Fibroblast of mammary gland (primary cell): ENCODE measurements at regions not wholly inside any gene's neighbourhood (a gene's known extent, or its start where the extent isn't known, plus 50 kb on each side); places are given as distances from the start of the nearest gene placed in this dataset.

Experiments
- DNase-seq: peaks from one replicate; pipeline ENCODE4 v3.0.0-alpha.2; 2010; ENCODE audit warnings: low read depth
- H3K4me3 ChIP-seq: 2 replicates; pipeline ENCODE4 v1.5.1; 2011; ENCODE audit warnings: low read depth, mild to moderate bottlenecking, low read length, moderate library complexity; ENCODE audit not compliant: control insufficient read depth
- TF ChIP-seq, protein P1 (sequence below): conservative IDR thresholded peaks from 2 replicates; pipeline ENCODE4 v1.5.1; 2011; ENCODE audit warnings: low read depth, low read length, inconsistent platforms; ENCODE audit not compliant: control insufficient read depth, insufficient read depth

DNA sequence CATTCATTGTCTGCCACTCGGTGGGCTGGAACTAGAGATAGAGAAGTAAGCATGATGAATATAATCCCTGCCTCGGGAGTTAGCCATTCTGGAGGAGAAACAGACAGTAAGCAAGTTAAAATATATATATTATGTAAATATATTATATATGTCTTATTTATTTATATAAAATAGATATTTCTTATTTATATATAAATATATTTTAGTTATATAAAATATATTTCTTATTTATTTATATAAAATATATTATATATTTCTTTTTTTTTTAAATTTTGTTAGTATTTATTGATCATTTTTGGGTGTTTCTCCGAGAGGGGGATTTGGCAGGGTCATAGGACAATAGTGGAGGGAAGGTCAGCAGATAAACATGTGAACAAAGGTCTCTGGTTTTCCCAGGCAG, 78.1 kb upstream of the TBX5 start:
- no peak overlapping the region for H3K4me3 ChIP-seq
- TF ChIP-seq, protein P1, sequence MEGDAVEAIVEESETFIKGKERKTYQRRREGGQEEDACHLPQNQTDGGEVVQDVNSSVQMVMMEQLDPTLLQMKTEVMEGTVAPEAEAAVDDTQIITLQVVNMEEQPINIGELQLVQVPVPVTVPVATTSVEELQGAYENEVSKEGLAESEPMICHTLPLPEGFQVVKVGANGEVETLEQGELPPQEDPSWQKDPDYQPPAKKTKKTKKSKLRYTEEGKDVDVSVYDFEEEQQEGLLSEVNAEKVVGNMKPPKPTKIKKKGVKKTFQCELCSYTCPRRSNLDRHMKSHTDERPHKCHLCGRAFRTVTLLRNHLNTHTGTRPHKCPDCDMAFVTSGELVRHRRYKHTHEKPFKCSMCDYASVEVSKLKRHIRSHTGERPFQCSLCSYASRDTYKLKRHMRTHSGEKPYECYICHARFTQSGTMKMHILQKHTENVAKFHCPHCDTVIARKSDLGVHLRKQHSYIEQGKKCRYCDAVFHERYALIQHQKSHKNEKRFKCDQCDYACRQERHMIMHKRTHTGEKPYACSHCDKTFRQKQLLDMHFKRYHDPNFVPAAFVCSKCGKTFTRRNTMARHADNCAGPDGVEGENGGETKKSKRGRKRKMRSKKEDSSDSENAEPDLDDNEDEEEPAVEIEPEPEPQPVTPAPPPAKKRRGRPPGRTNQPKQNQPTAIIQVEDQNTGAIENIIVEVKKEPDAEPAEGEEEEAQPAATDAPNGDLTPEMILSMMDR, result no peak
- DNase-seq, result no peak

DNA sequence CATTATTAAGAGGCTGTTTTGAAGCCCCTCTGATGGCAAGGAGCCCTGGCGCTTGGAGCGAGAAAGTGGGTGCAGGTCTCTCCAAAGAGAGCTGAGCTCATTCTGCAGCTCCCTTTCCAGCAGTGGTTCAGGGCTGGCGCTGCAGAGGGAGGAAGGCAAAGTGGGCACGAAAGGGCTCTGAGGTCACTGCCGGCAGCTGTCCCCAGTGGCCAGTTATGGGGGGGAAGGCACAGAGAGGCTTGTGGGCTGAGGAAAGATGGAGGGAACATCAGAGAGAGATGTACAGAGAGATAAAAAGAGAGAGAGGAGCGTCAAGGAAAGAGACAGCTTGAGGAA, 75.2 kb upstream of the TBX5 start:
- no peak for DNase-seq
- TF ChIP-seq, protein P1, result no peak
- H3K4me3 ChIP-seq, result no peak overlapping the region

DNA sequence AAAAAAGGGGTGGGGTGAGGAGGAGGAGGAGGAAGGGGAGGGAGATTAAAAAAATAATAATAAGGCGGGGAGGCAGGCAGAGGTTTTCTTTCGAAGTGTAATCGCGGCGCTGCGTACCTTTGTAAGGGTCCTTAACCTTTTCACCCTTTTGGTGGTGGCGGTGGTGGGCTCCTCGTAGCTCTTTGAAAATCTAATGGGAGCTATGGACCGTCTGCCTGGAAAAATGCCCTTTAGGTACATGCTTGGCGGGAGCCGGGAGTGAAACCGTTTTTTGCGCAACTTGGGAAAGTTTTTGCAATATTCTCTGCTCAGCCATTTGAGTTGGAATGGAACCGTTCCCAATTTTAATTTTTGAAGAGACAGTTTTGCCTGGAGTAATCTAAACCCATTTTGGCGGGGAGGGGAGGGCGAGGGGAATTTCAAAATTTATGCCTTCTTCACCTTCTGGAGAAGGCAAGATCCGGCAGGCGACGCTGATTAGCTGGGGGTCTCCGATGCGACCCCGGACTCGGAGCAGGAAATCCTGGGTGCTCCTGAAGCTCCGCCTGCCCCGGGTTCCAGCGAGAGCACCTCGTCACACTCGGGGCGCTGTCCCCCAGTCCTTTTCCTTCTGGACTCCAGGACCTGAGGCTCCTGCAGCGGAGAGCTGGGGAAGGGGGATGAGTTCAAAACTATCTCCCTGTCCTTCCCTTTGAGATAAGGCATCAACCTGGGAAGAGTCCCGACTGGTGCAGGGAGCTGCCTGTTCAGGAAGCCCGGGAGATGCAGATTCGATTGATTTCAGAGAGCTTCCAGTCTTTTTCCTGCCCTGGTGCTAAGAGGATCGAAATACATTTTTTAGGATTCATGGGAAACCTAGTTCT, 74.6 kb upstream of the TBX5 start:
- peak overlapping the region; percentile 46 for H3K4me3 ChIP-seq
- TF ChIP-seq, protein P1, result no peak
- peak; percentile 45 for DNase-seq

DNA sequence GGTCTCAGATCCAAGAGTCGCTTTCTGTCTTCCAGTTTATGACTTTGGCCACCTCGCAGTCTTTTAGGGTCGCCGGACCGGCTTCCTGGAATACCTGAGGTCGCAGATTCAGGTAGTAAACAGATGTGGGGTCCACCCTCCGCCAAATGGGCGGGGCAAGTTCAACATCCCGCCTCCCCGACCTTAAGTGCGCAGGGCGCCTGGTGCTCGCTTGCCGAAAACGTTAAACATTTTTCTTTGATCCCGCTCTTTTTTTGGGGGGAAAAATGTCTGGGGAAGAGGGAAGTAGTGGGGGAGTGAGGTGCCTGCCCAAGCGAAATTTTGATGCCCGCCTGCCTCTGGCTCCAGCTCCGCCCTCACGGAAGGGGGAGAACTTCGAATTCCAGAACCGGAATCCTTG, 73.9 kb upstream of the TBX5 start:
- no peak for DNase-seq
- peak overlapping the region; percentile 46 for H3K4me3 ChIP-seq
- TF ChIP-seq, protein P1, result no peak

DNA sequence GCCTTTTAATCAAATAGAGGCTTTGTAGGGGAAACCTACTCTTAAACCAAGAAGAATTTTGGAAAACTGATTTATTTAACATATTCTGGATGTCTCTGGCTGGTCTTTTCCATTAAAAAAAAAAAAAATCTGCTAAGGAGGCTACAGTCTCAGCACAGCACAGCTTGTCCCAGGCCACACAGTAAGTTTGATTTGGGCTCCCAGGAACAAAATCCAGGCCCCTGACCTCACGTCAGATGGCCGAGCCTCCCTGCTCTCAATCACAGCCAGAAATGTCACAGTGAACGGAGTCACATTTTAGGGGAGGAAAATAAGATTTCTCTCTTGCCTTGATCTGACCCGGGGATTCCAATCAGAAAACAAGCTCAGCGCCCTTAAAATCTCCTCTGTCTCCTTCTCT, 72.9 kb upstream of the TBX5 start:
- H3K4me3 ChIP-seq, result no peak overlapping the region
- DNase-seq, result no peak
- TF ChIP-seq, protein P1, result no peak

DNA sequence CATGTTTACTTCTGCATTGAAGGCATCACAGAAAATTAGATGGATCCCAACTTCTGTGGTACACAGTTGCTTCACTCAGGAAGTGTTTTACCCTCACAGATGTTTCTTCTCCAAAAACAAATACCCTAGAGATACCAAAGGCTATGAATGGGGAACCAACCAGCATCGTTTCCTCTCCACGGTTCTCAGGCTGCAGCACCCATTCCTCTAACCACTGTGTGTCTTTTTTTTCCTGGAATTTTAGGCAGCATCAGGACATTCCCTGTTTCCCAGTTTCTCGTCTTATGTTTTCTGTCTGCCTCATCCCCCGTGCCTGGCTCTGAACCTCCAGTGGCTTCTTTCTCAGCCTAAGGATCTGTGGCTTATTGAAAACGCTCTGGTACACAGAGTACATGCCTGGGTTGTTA, 72.0 kb upstream of the TBX5 start:
- TF ChIP-seq, protein P1, result no peak
- DNase-seq, result no peak
- H3K4me3 ChIP-seq, result no peak overlapping the region

DNA sequence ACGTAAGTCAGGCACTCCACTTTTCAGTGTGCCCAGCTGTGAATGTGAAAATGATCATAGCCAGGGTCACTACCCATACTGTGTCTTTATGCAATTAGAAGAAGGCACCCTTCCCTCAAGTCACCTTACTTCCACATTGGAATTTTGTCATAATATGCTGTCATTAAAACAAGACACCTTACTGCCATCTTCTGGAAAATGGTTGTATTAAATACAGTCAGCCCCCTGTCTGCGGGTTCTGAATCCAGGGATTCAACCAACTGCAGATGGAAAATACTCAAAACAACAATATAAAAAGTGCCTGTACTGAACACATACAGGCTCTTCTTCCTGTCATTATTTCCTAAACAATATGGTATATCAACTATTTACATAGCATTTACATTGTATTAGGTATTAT, 70.2 kb upstream of the TBX5 start:
- TF ChIP-seq, protein P1, result peak; percentile 68
- H3K4me3 ChIP-seq, result no peak overlapping the region
- DNase-seq, result peak; percentile 62
